ENCODE measurements at regions not wholly inside any gene's neighbourhood (a gene's known extent, or its start where the extent isn't known, plus 50 kb on each side); places are given as distances from the start of the nearest gene placed in this dataset.

DNA sequence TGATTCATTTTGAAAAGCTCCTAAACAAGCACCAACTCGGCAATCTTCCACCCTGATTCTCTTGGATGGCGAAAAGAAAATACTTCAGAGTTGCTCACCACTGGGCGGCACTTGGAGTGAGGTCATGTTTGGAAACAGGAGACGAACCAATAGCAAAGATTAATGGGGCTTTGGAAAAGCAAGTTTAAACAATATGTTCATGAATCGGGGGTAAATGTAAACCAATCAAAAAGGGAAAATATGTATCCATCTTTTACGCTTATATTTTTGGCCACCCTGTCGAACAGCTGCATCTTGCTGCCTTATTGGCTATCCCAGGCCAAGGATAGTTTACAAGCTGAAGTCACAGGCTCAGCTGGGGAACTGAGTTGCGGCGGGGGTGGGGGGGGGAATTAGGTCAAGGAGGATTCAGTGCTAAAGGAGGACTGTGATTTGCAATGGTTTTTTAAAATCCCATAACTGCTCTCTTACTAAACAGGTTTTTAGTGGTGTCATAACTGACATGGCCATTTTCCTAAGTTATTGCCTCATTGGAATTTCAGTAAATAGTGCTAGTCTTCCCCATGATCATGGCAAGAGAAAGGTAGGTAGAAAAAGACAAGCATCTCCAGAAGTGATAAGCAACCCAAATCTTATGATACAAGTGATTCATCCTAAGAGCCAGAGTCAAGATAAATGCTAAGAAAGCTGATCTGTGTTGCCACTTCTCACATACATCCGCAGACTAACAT lies 210.6 kb downstream of the PHLDA1 start:
- TF ChIP-seq POLR2A (IDR thresholded peaks at IDR 0.05) = no peak
- TF ChIP-seq, protein P1, sequence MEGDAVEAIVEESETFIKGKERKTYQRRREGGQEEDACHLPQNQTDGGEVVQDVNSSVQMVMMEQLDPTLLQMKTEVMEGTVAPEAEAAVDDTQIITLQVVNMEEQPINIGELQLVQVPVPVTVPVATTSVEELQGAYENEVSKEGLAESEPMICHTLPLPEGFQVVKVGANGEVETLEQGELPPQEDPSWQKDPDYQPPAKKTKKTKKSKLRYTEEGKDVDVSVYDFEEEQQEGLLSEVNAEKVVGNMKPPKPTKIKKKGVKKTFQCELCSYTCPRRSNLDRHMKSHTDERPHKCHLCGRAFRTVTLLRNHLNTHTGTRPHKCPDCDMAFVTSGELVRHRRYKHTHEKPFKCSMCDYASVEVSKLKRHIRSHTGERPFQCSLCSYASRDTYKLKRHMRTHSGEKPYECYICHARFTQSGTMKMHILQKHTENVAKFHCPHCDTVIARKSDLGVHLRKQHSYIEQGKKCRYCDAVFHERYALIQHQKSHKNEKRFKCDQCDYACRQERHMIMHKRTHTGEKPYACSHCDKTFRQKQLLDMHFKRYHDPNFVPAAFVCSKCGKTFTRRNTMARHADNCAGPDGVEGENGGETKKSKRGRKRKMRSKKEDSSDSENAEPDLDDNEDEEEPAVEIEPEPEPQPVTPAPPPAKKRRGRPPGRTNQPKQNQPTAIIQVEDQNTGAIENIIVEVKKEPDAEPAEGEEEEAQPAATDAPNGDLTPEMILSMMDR (IDR thresholded peaks at IDR 0.05) = peak in 1 of 12 donors; percentile 22

All from heart left ventricle (tissue), 13 donors.